ENCODE measurements at regions not wholly inside any gene's neighbourhood (a gene's known extent, or its start where the extent isn't known, plus 50 kb on each side); places are given as distances from the start of the nearest gene placed in this dataset.

GRCh38 chr1:184244962-184245361 is 141.9 kb upstream of the C1orf21 start:
- ATAC-seq (no peak), FAIRE-seq (no peak), DNase-seq (ENCODE audit: low read depth in 1 of 2, low spot score in 1 of 2) (no peak)
- Histone ChIP-seq H3K9me3 (no peaks in the 10 kb centered on the region), H3K4me3 (no peak overlapping the region), H3K4me1 (no peaks in the 10 kb centered on the region), H3K27ac (no peak overlapping the region), H3K4me2 (no peak overlapping the region)
- CTCF ChIA-PET = no interaction called here
- 3% methylated on average over 2 of the region's 2 CpGs for WGBS (ENCODE audit: missing lambda C conversion rate)
- POLR2A ChIA-PET = no interaction called here
- TF ChIP-seq ZC3H11A (IDR thresholded peaks at IDR 0.05) (no peak), CHD2 (IDR thresholded peaks at IDR 0.05; ENCODE audit: low read length, partially characterized antibody) (no peak), MAX (IDR thresholded peaks at IDR 0.05) (no peak), BHLHE40 (IDR thresholded peaks at IDR 0.05; ENCODE audit: low read depth, low read length) (no peak), MYC (IDR thresholded peaks at IDR 0.05; ENCODE audit: borderline replicate concordance, low read length) (no peak), ZFP36 (IDR thresholded peaks at IDR 0.05; ENCODE audit: borderline replicate concordance, partially characterized antibody) (no peak), CTCF (IDR thresholded peaks at IDR 0.05) (no peak), ESRRA (IDR thresholded peaks at IDR 0.05; ENCODE audit: borderline replicate concordance, low read length) (no peak), KDM1A (IDR thresholded peaks at IDR 0.05; ENCODE audit: low read depth) (no peak), KDM5A (IDR thresholded peaks at IDR 0.05) (no peak), TP53 (CRISPR knock-in tag; IDR thresholded peaks at IDR 0.05) (no peak), CHD4 (IDR thresholded peaks at IDR 0.05; ENCODE audit: borderline replicate concordance) (no peak), RNF2 (IDR thresholded peaks at IDR 0.05; ENCODE audit: borderline replicate concordance, low read depth) (no peak), RFX5 (IDR thresholded peaks at IDR 0.05) (no peak), HDAC2 (IDR thresholded peaks at IDR 0.05) (no peak), HOXB13 (CRISPR knock-in tag; IDR thresholded peaks at IDR 0.05; ENCODE audit: low read depth) (no peak), JUN (IDR thresholded peaks at IDR 0.05) (no peak), CBX2 (IDR thresholded peaks at IDR 0.05; ENCODE audit: borderline replicate concordance, low read depth) (no peak), EP300 (IDR thresholded peaks at IDR 0.05) (no peak), HES2 (IDR thresholded peaks at IDR 0.05) (no peak)

- TF ChIP-seq MAZ (IDR thresholded peaks at IDR 0.05; ENCODE audit: borderline replicate concordance, low read depth, low read length) (no peak), CHD4 (IDR thresholded peaks at IDR 0.05; ENCODE audit: borderline replicate concordance) (no peak), POLR2A (IDR thresholded peaks at IDR 0.05; ENCODE audit: low read length) (no peak), MAX (IDR thresholded peaks at IDR 0.05) (no peak), REST (IDR thresholded peaks at IDR 0.05) (no peak), HOXB13 (CRISPR knock-in tag; IDR thresholded peaks at IDR 0.05; ENCODE audit: low read depth) (no peak), JUNB (IDR thresholded peaks at IDR 0.05) (no peak), MYC (IDR thresholded peaks at IDR 0.05; ENCODE audit: borderline replicate concordance, low read length) (no peak), HOXA7 (CRISPR knock-in tag; IDR thresholded peaks at IDR 0.05) (no peak), ESRRA (IDR thresholded peaks at IDR 0.05; ENCODE audit: borderline replicate concordance, low read length) (no peak), CBX8 (IDR thresholded peaks at IDR 0.05) (no peak), RARB (CRISPR knock-in tag; IDR thresholded peaks at IDR 0.05) (no peak), HES2 (IDR thresholded peaks at IDR 0.05) (no peak), ZFP36 (IDR thresholded peaks at IDR 0.05; ENCODE audit: borderline replicate concordance, partially characterized antibody) (no peak), RNF2 (IDR thresholded peaks at IDR 0.05; ENCODE audit: borderline replicate concordance, low read depth) (no peak), USF2 (IDR thresholded peaks at IDR 0.05) (no peak)
- DNase-seq (ENCODE audit: low read depth in 1 of 2, low spot score in 1 of 2) = no peak
- ChIA-PET CTCF (interaction anchor here (1.9 kb wide), 1 partner anchor 416 kb away, joined by 5 read pairs; no protein-coding TSS in a partner anchor), POLR2A (no interaction called here)
- FAIRE-seq = no peak
- Histone ChIP-seq H3K27ac (no peak overlapping the region), H3K4me1 (no peaks in the 10 kb centered on the region), H3K4me2 (no peak overlapping the region), H3K9me3 (no peaks in the 10 kb centered on the region), H3K4me3 (no peak overlapping the region)
- 0% methylated on average over 1 of the region's 1 CpG for WGBS (ENCODE audit: missing lambda C conversion rate)
- no peak for ATAC-seq
These were observed 139.2 kb upstream of the C1orf21 start for GRCh38 chr1:184247671-184248070.

All from A549 (cell line).